HG03469 (cell line): ENCODE measurements at regions not wholly inside any gene's neighbourhood (a gene's known extent, or its start where the extent isn't known, plus 50 kb on each side); places are given as distances from the start of the nearest gene placed in this dataset.
"Not testable (repeated sequence)": the region's sequence is repeated elsewhere in the genome, so short reads cannot be mapped to it uniquely, and the experiment has no call there.

ENCODE experiments used
- ATAC-seq: cut with Tn5 transposase; IDR thresholded peaks from one replicate; pipeline ENCODE4 v1.9.1; 2021; ENCODE audit warnings: mild to moderate bottlenecking, moderate library complexity, moderate number of reproducible peaks; ENCODE audit not compliant: unreplicated experiment

DNA sequence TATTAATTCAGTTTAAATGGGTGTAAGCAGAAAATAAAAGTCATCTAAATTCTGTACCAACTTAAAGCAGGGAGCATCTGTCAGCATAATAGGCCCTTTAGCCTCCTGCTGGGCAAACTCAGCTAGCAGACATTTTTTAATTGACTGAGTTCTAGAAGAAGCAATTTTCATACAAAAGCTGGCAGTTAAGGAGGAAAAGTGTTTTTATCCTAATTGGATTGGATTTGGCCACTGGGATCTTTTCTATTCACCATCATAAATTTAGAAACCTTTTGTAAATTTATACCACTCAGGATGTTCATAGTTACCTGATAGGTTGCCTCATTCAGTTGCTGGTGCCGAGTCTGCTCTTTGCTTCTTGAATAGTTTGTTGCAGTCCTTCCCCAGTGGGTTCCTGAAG, 262.7 kb upstream of the FSIP2 start:
- ATAC-seq = no peak

DNA sequence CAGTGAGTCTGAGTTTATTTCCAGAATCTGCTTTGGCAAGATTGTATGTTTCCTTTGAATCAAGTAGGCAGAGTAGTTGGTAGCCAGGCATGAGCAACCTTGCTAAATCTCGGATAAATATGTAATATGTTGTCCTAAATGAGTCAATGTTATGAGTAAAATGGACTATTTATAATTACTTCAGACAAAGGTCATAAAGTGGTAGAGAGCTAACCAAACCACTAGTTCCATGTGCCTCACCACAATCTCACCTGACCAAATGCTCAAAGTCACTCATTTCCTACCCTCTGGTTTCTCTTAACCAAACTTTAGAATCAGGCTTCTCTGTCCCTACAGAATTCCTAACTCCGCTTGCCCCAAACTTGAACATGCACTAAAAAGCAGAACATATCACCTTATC, 261.2 kb upstream of the FSIP2 start:
- ATAC-seq = no peak

- no peak for ATAC-seq
Measured at GRCh38 chr2:185484602-185485001, 254.0 kb upstream of the FSIP2 start.

DNA sequence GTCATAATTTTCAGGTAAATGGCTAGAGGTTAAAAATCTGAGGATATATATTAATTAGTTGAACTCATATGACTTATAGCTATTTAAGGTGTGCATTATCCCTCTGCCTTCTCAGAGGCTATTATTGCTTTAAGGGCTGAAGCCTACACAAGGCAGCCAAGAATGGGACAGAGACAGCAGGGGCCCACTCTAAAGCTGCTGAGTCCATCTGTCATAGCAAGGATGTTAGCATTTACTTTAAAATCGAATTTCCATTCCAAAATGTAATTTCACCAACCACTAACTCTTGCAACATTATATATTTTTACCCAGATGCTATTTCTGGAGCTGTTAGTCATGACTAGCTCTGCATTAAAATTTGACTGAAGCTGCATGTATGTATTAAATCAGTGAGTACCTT, 236.3 kb upstream of the FSIP2 start:
- no peak for ATAC-seq

- ATAC-seq = no peak
Measured at GRCh38 chr2:185507719-185508118, 230.9 kb upstream of the FSIP2 start.

- ATAC-seq = no peak
Measured at GRCh38 chr2:185510060-185510459, 228.5 kb upstream of the FSIP2 start.

GRCh38 chr2:185511925-185512324, 226.7 kb upstream of the FSIP2 start:
- no peak for ATAC-seq

DNA sequence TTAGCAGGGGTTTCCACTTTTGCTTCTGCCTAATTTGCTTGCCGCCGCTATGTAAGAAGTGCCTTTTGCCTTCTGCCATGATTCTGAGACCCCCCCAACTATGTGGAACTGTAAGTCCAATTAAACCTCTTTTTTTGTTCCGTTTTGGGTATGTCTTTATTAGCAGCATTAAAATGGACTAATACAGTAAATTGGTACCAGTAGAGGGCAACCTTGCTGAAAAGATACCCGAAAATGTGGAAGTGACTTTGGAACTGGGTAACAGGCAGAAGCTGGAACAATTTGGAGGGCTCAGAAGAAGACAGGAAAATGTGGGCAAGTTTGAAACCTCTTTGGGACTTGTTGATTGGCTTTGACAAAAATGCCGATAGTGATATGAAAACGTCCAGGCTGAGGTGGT, 216.1 kb upstream of the FSIP2 start:
- ATAC-seq = no peak

DNA sequence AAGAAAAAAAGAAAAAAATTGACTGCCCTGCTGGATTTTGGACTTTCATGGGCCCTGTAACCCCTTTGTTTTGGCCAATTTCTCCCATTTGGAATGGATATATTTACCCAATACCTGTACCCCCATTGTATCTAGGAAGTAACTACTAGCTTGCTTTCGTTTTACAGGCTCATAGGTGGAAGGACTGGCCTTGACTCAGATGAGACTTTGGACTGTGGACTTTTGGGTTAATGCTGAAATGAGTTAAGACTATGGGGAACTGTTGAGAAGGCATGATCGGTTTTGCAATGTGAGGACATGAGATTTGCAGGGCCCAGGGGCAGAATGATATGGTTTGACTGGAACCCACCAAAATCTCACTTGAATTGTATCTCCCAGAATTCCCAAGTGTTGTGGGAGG, 214.4 kb upstream of the FSIP2 start:
- ATAC-seq = not testable (repeated sequence)

DNA sequence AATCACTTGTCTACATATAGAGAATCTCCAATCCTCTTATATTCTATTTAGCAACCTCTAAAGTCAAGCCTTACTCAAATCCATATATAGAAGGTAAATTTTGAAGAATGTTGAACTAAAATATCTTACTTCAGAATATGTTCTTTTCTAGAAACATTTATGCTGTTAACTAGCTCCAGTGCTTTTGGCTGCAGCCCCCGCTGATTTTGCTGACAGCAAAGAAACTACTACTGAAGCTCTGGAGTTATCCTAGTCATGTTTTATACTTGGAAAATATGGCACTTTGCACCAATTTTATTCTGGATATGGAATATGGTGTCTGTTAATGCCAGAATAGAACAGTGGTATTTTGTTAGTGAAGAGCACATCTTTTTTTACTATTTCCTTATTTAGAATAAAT, 212.4 kb upstream of the FSIP2 start:
- ATAC-seq = no peak

DNA sequence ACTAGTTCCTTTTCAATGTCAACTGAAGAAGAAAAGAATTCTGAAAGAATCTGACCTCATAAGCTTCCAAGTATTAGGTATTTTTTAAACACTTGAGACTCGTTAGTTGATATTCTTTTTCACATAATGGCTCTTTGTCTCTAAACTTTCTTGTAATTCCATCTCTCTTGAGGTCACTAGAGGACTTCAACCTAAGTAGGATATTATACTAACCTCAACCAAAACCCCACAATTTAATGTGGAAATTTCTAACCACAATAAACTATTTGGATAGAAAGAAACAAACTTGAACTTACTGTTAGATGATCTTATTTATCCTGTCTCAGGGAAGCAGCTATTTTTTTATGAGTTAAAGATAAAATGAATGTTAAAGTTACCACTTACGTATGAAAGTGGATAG, 206.9 kb upstream of the FSIP2 start:
- ATAC-seq = no peak

DNA sequence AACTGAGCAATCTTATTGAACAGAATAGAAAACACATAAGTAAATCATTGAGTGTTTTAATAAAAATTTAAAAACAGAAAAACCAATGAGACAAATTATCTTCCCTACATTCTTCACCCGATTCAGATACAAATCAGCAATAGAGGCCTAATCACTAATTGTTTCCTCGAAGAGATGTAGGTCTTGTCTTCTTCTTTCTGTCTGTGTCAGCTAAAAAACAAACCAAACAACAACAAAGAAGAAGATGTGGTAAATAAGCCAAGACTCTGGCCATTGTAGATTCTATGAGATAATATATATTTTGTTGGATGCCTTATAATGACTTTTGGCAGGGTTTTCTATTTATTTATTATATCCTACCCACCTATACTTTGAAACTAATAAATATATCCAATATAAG, 200.9 kb upstream of the FSIP2 start:
- ATAC-seq = no peak

DNA sequence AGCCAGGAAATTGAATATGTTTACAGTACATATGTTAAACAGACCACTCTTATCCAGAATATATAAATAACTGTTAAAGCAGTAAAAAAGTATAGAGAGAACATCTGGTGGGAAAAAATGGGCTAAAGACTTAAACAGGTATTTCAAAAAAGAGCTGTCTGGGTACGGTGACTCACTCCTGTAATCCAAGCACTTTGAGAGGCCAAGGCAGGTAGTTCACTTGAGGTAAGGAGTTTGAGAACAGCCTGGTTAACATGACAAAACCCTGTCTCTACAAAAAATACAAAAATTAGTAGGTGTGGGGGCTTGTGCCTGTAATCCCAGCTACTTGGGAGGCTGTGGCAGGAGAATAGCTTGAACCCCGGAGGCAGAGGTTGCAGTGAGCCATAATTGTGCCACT, 171.4 kb upstream of the FSIP2 start:
- ATAC-seq = no peak

DNA sequence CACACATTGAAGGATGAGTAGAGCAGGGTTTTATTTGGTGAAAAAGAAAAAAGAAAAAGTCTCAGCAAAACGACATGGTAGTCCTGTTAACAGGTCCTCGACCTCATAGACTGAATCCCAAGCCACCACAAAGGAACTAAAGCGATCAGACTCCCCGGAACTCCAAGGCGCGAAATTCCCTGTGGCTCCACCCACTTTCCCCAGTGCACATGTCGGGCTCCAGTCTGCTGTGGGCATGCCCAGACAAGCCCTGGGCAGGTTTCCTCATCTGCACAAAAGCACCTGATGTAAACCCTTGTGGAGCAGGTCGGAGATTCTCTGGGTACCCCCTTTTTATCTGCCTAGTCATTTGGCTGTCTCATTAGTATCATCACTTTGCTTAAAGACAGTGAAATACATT, 170.7 kb upstream of the FSIP2 start:
- no peak for ATAC-seq

GRCh38 chr2:185578322-185578721, 160.3 kb upstream of the FSIP2 start:
- ATAC-seq = no peak

DNA sequence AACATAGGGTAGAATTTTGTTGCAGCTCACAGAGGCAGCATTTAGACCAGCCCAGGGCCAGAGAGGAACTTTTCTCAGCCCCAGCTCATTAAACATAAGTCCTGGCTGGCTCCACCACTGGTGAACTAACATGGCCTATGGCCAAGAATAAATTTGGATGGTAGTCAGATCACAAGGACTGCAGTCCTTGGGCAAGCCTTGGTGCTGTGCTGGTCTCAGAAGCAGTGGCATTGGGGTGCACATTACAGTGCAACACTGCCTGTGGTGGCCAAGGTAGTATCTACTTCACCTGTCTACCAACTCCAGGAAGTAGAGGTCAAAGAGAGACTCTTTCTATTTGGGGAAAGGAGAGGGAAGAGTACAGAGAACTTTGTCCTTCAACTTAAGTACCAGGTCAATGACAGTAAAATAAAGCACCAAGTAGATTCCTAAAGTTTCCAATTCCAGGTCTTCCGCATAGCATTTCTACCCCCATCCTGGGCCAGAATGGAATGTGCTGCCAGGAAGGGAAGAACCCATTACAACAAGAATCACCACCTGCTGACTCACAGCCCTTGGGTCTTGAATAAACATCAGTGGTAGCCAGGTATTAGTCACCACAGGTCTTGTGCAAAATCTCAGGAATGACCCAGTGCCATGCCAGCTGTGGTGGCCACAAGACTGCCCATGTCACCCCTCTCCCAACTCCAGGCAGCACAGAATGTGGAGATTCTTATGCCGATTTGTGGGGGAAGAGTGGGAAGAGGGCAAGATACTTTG, 155.4 kb upstream of the FSIP2 start:
- ATAC-seq = no peak

- not testable (repeated sequence) for ATAC-seq
Measured at GRCh38 chr2:185585165-185585564, 153.4 kb upstream of the FSIP2 start.

- ATAC-seq = not testable (repeated sequence)
Measured at GRCh38 chr2:185591276-185591675, 147.3 kb upstream of the FSIP2 start.

- no peak for ATAC-seq
Measured at GRCh38 chr2:185607945-185608344, 130.7 kb upstream of the FSIP2 start.

DNA sequence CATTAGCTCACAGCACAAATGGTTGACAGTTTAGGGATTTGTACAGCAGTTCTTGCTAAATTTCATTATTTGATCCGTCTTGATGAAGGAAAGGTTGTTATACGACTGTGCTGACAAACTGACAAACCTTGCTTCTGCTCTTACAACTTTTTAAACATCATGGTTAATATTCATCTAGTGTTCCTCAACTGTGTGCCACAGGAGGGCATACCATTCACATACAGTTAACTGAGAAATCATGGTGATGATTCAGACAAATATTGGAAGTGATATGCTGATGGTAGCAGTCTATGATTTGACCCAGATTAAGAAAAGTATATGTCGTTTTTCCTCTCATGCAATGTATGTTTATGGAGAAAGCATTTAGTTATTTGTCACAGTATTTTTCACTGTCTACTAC, 129.8 kb upstream of the FSIP2 start:
- ATAC-seq = no peak

GRCh38 chr2:185610301-185610700, 128.3 kb upstream of the FSIP2 start:
- no peak for ATAC-seq

- no peak for ATAC-seq
Measured at GRCh38 chr2:185618625-185619024, 120.0 kb upstream of the FSIP2 start.

DNA sequence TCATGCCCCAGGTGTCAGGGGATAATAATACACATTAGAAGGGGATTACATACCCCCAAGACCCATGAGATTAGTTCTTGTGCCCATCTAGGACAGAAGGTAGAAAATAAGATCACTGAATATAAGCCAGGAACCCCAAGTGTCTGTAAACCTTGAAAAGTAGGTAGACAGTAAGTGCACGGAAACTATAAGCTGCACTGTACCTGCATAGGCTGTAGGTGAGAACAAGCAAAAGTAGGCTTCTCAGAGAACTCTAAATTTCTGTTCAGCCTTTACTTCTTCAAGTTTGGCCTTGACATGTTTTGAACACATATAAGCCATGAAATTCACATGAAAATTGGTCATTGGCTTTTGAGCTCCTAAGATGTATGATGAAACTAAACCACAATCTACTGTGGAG, 113.0 kb upstream of the FSIP2 start:
- ATAC-seq = no peak
